Hepatic stellate cell (primary cell): ENCODE measurements at regions not wholly inside any gene's neighbourhood (a gene's known extent, or its start where the extent isn't known, plus 50 kb on each side); places are given as distances from the start of the nearest gene placed in this dataset.
A peak's percentile ranks its signal among the peaks of the same experiment; 100 is the strongest.
"Not testable (repeated sequence)": the region's sequence is repeated elsewhere in the genome, so short reads cannot be mapped to it uniquely, and the experiment has no call there.

ENCODE experiments used
- DNase-seq: peaks from one replicate; pipeline ENCODE4 v3.0.0; 2011; ENCODE audit warnings: low spot score

DNA sequence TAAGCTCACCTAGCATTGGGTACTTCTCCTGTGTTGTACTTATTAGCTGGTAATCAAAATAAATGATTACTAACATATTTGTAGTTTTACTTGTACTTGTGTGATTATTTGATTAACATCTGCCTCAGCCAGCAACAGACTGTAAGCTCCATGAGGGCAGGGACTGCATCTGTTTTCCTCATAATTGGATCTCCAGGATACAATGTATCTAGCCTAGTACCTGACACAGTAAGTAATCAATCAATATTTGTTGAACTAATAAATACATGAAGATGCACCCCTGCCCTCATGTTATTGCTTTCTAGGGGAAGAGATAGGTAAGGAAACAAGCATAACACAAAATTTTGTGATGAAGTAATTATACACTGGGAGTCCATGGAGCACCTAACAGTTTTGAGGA is 101.5 kb downstream of the TENT5C start:
- DNase-seq: no peak

GRCh38 chr1:117708323-117709248 is 102.7 kb downstream of the TENT5C start:
- no peak for DNase-seq

DNA sequence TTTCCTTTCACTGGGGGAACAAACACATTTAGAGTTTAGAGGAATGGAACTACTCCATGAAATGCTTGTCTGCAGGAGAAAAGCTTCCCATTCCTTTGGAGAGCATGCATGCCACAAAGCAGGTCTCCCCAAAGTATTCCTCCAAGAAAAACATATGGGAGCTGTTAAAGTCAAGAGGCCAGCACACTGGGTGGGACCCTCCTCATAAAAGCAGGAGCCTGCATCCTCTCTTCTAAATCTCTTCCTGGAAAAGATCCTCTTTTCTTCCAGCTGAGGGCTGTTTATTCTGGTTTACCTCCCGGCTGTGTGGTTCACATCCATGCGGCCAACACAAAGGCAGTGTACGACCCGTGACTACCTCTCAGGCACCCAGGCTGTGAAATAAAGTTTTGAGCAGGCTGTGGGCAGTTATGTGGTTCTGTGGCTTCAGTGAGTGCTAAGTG is 103.4 kb downstream of the TENT5C start:
- DNase-seq: no peak

DNA sequence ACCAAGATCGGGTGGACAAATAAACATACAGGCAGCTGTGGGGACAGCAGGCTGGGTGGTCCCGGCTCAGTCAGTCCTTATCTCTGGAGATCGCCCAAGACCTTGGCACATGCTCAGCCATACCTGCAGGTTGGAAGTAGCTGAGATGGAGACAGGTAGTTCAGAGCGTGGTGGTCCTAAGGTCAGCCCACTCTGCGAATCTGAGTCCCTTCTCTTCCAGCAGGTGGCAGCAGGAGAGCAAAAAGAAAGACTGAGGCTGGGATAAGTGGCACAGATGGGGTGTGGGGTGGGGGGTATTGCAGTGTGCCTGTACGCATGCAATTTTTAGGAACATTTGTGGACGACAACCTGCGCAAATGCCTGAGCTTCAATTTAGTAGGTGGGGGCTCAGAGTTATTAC is 104.9 kb downstream of the TENT5C start:
- DNase-seq: no peak

GRCh38 chr1:117712621-117713020 is 106.8 kb downstream of the TENT5C start:
- DNase-seq: no peak

GRCh38 chr1:117714546-117714945 is 108.7 kb downstream of the TENT5C start:
- no peak for DNase-seq

- not testable (repeated sequence) for DNase-seq
Observed at GRCh38 chr1:117716030-117716429, 110.2 kb downstream of the TENT5C start.

DNA sequence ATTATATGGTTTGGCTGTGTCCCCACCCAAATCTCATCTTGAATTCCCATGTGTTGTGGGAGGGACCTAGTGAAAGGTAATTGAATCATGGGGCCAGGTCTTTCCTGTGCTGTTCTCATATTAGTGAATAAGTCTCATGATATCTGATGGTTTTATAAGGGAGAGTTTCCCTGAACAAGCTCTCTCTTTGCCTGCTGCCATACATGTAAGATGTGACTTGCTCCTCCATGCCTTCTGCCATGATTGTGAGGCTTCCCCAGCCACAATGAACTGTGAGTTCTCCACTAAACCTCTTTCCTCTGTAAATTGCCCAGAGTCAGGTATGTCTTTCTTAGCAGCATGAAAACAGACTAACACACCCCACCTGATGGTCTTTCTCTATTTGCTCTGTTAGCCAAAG is 112.1 kb downstream of the TENT5C start:
- not testable (repeated sequence) for DNase-seq

- DNase-seq: not testable (repeated sequence)
Observed at GRCh38 chr1:117718596-117718995, 112.7 kb downstream of the TENT5C start.

GRCh38 chr1:117719004-117719403 is 113.2 kb downstream of the TENT5C start:
- no peak for DNase-seq

GRCh38 chr1:117732065-117732797 is 126.4 kb downstream of the TENT5C start:
- DNase-seq: no peak

DNA sequence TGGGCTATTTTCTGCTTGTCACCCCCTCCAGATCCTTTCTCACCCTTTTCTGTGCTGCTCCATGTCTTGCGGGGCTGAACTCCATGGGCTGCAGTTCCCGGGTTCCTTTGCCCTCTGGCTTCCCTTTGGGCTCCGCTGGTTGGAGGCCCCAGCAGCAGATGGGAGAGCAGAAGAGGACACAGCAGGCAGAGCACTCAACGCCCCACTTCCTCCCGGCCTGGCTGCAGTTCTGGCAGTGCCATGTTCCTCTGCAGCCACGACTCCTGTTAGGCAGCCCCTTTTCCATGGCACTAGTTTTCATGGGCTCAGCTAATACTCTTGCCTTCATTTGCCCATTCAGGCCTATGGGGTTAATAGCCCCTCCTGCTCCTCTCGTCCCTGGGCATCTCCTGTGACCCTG is 127.1 kb downstream of the TENT5C start:
- no peak for DNase-seq

DNA sequence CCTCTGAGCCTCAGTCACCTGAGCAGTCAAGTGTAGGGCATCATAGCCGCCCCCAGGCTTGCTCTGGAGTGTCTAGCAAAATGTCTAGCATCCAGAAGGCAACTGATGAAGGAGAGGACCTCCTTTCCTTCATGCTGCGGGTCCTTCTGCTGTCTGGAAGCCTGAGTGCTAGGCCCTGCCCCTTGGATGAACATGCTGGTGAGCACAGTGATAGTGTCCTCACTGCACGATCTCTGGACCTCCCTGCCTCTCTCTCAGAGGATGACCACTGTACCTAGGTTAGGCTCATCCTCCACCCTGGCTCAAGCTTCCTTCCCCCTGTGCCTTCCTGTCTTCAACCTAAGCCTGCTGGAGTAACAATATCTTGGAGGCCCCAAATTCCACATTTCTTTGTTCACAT is 128.6 kb downstream of the TENT5C start:
- no peak for DNase-seq

- peak; percentile 65 for DNase-seq
Observed at GRCh38 chr1:117735045-117735992, 129.5 kb downstream of the TENT5C start.

- no peak for DNase-seq
Observed at GRCh38 chr1:117739504-117739903, 133.7 kb downstream of the TENT5C start.

DNA sequence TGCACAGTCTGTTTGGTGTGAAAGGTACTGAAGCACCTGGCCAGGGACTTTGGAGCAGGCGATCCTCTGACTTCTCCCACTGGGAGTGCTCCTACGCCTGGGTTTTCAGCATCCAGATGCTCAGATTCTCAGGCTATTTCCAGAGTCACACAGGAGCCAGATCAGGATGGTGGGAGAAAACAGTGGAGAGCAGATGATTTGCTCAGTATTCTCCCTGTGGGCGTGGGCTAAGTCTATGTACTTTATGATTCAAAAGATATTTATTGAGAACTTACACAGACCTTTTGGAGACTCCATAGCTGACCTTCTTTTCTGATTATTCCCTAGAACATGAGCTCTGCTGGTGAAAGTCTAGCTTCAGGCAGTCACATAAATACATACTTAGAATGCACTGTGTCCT is 134.6 kb downstream of the TENT5C start:
- no peak for DNase-seq

DNA sequence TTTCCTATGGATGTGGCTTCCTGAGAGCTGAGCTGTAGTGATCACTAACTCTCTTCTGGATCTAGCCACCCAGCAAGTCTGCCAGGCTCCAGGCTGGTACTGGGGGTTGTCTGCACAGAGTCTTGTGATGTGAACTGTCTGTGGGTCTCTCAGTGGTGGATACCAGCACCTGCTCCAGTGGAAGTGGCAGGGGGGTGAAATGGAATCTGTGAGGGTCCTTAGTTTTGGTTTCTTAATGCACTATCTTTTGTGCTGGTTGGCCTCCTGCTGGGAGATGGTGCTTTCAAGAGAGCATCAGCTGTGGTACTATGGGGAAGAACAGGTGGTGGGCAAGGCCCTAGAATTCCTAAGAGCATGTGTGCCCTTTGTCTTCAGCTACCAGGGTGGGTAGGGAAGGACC is 140.7 kb downstream of the TENT5C start:
- DNase-seq: not testable (repeated sequence)

DNA sequence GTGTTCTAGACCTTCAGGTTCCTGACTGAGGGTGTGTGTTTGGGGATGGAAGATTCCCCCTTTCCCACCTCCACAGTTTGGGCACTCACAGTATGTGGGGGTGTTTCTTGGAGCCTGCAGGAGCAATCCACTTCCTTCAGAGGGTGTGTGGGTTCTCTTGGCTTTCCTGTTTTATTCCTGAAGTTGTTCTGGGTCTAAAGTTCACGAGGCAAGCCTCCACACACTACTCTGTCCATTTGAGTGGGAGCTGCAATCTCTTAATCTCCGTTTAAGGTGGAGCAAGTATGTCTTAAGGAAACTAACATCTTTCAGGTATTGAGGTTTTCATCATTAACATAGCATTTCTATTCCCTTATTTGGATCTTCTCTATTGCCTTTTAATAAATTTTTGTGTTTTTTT is 141.8 kb downstream of the TENT5C start:
- DNase-seq: no peak

DNA sequence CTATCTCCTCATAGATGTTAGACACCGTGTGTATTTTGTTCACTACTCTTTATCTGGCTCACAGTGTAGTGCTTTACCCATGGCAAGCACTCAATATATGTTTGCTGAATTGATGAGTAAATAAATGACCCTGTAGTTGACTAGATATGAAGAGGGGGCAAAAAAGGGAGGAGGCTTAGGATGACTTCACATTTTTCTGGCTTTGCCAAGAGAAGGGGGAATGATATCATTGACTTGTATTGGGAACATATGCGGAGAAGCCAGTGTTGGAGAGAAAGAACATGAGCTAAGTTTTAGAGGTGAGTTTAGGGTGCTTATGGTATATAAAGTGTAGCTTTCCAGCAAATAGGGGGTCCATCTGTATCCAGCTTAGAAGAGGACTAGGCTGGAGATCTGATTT is 145.5 kb downstream of the TENT5C start:
- no peak for DNase-seq

GRCh38 chr1:117752661-117753060 is 146.8 kb downstream of the TENT5C start:
- DNase-seq: no peak

DNA sequence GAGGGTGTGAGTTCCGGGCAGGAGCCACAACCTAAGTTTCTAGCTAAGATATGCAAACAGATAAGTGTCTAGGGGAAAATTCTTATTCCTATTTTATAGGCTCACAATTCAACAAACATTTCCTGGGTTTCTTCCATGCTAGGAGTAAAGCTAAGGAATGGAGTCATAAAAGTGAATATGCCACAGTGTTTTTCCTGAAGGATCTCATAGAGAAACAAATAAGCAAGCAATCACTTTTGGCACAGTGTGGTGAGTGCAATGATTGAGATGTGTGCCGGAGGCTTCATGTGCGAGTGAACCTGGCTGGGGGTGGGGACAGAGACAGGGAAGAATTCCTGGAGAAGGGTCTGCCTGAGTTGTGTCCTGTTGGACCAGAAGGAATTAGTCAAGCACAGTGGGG is 147.4 kb downstream of the TENT5C start:
- DNase-seq: no peak

GRCh38 chr1:117753652-117754051 is 147.8 kb downstream of the TENT5C start:
- DNase-seq: peak; percentile 18
